NCI-H146 treated with DMSO at 0.1 percent for 48 hours (cell line): ENCODE measurements at regions not wholly inside any gene's neighbourhood (a gene's known extent, or its start where the extent isn't known, plus 50 kb on each side); places are given as distances from the start of the nearest gene placed in this dataset.

Source experiments
- DNase-seq: peaks from one replicate; lab custom pipeline; 2025; ENCODE audit not compliant: unreplicated experiment; lab: John Stamatoyannopoulos, UW

GRCh38 chr13:26838821-26839220 lies 78.2 kb upstream of the GPR12 start:
- no peak for DNase-seq

DNA sequence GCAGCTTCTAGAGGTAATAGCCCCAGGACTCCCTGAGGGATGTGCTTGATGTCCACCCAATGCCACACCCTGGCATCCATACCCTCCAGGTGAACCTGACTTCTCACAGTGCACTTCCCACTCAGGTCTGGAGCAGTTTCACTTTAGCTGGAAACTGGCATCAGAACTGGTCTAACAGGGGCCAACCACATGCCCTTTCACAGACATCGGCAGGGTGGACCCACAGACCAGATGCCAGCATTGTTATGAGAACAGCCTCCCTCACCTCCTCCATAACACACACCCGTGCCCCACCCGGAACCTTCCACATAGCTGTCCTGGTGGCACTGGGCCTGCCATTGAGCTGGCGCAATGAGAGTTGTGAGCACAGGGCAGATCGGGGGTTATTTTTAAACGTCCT lies 77.4 kb upstream of the GPR12 start:
- DNase-seq: no peak

- no peak for DNase-seq
Observed at GRCh38 chr13:26837102-26837501, 76.5 kb upstream of the GPR12 start.

DNA sequence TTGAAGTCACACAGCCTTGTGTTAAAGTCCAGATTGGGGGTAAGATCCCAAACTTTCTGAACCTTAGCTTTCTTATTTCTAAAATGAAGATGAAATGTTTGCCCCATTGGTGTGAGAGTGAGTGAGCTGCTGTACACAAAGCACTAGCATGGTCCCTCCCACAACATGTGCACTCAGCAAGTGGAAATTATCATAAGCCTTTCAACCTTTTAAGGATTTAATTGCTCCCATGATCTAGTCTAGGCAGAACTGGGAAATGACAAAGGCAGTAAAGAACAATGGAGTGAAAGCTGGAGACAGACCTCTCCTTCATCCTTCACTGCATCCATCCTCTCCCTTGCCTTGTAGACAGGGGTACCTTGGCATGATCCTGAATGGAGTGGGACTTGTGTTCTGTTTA lies 76.0 kb upstream of the GPR12 start:
- peak; percentile 28 for DNase-seq

- DNase-seq: no peak
Observed at GRCh38 chr13:26834646-26835045, 74.1 kb upstream of the GPR12 start.

GRCh38 chr13:26831336-26831908 lies 70.8 kb upstream of the GPR12 start:
- no peak for DNase-seq

DNA sequence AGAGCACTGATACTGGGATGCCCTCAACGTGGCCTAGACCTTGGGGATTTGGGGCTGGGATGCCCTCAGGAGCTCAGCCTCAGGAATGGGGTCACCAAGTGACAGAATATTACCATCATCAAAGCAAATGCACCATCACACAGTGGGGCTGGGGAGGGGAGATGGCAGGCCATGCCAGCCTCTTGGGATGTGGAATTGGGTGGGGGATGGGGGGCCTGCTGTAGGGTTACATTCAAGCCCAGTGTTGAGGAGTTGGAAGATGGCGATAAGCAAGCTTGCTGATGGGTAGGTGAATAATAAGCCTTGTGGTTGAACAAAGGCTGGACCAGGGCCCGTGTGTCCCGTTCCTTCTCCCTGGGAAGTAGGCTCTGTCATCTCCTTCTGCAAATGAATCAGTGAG lies 69.1 kb upstream of the GPR12 start:
- no peak for DNase-seq

GRCh38 chr13:26824581-26824980 lies 64.0 kb upstream of the GPR12 start:
- DNase-seq: no peak

- no peak for DNase-seq
Observed at GRCh38 chr13:26822146-26822545, 61.6 kb upstream of the GPR12 start.

- DNase-seq: no peak
Observed at GRCh38 chr13:26821672-26822071, 61.1 kb upstream of the GPR12 start.

GRCh38 chr13:26820871-26821270 lies 60.3 kb upstream of the GPR12 start:
- DNase-seq: no peak

DNA sequence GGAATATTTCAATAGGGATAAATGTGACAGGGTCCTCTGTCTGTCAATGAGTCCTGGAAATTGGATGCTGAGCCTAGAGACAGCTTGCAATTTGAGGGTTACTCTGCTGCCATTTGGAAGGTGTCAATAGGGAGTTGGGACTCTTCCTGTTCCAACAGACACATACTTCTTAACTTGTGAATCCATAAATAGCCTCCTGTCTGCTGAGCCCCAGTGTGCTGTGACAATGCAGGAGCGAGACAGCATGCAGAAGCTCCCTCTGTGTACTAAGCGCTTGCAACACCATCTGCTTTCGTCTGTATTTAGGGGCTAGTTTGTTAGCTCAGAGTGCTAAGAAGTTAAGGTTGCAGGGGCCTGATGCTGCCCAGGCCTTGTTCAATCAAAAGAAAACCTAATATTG lies 58.5 kb upstream of the GPR12 start:
- no peak for DNase-seq

DNA sequence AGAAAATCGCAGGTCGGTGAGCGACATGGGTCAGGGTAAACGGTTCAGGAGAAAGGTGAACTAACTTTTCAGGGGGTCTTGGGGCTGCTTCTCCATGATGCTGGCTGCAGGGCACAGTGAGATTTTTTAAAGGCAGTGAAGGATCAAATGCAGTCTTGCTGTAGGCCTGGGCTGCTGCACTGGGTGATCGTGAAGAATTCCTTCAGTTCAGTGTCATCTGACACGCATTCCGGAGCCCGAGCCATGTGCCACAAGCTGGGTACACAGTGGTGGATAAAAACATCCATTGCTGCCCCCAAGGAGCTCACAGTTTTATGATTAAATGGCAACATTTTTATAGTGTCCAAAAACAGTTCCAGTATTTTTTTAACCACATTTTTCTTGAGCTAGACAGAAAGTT lies 56.3 kb upstream of the GPR12 start:
- no peak for DNase-seq

DNA sequence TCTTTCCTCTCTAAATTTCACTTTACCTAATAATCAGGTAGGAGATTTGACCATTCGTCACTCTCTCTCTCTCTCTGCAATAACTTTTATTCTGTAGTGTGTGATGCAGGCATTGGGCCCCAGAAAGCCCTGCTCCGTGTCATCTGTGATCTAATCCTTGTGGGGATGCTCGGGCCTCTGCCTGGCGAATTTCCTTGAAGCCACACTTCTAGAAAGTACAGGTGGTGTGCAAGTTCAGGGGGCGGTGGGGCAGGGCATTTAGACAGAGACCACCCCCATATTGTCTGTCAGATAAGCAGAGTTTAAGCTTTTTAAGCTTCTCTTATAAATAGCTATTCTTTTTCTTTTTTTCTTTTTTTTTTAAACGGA lies 53.4 kb upstream of the GPR12 start:
- no peak for DNase-seq

DNA sequence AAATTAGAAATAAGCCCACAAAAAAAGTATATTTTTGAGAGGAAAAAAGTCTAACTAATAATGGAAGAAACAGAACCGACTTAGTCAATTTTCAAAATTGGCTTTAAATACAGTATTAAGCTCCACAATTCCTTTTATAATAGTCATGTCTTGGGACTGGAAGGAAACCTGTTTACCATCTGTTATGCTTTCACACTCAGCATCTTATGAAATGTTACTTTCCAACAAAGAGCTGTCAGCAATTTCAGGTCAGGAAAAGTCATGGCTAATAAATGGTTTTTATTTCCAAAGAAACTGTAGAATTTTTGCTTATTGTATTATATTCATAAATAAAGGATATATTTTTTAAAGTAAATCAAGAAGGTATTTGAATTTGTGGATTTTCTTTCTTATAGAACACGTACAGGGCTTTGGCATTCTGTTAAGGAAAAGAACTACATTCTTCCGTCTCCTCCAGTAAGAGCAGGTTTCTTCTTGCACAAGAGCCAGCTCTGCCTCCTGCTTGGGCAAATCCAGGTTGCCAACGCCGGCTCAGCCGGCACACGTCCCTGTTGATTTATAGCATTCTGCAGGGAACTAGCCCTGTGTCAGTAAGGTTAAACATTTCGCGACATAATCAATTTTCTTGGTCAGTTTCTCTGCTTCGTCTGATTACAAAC lies 52.9 kb upstream of the GPR12 start:
- no peak for DNase-seq

DNA sequence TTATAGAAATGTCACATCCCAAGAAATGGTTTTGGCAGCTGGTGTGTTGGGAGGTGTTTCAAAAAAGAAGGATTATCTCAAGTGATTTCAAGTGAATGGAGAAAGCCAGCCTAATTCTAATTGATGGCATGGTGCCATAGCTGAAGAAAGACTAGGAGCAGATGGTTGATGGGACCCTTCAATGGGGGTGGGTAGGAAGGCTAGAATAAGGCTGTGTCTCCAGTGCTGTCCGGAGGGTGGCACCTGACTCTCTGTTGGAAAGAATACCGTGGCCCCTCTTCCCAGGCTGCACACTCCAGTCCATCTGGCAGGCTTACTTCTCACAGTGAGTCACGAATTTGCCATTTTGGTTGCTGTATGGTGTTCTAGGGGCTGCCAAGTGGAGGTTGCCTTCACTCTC lies 51.0 kb upstream of the GPR12 start:
- no peak for DNase-seq
